Progenitor cell of endocrine pancreas (in vitro differentiated cells): ENCODE measurements at regions not wholly inside any gene's neighbourhood (a gene's known extent, or its start where the extent isn't known, plus 50 kb on each side); places are given as distances from the start of the nearest gene placed in this dataset.

Experiments
- DNase-seq: peaks from one replicate; pipeline ENCODE4 v3.0.0; 2021; ENCODE audit warnings: low spot score; ENCODE audit not compliant: unreplicated experiment
- H3K27ac Mint-ChIP-seq: 2 replicates; pipeline ENCODE4 v1.8.0; 2021; ENCODE audit warnings: mild to moderate bottlenecking, moderate library complexity, mixed read lengths
- H3K27me3 Mint-ChIP-seq: 2 replicates; pipeline ENCODE4 v1.8.0; 2021; ENCODE audit warnings: mixed read lengths
- H3K36me3 Mint-ChIP-seq: 2 replicates; pipeline ENCODE4 v1.8.0; 2022; ENCODE audit warnings: mixed read lengths; ENCODE audit not compliant: insufficient read depth
- H3K4me1 Mint-ChIP-seq: 2 replicates; pipeline ENCODE4 v1.8.0; 2021; ENCODE audit warnings: low read depth, mixed read lengths
- H3K4me3 Mint-ChIP-seq: 2 replicates; pipeline ENCODE4 v1.8.0; 2021; ENCODE audit warnings: low read depth, mild to moderate bottlenecking, moderate library complexity, mixed read lengths
- H3K9me3 Mint-ChIP-seq: 2 replicates; pipeline ENCODE4 v1.8.0; 2021; ENCODE audit warnings: low read depth, mixed read lengths
- CTCF ChIP-seq: fragments of 200-600 bp; sonication (generic); IDR thresholded peaks from one replicate; pipeline ENCODE4 v1.5.0; 2021; ENCODE audit warnings: antibody characterized with exemption, mild to moderate bottlenecking; ENCODE audit not compliant: unreplicated experiment

- no peak overlapping the region for H3K4me3 Mint-ChIP-seq
- DNase-seq: no peak
- H3K9me3 Mint-ChIP-seq: no peaks in the 10 kb centered on the region
- no peak for TF ChIP-seq CTCF
- H3K36me3 Mint-ChIP-seq: no peaks in the 10 kb centered on the region
- H3K27me3 Mint-ChIP-seq: peaks cover 14% of the 10 kb centered on the region
- H3K4me1 Mint-ChIP-seq: peaks cover 3% of the 10 kb centered on the region
- H3K27ac Mint-ChIP-seq: no peak overlapping the region
Measured at GRCh38 chr22:49083607-49084006, 744.1 kb downstream of the BRD1 start.

- no peaks in the 10 kb centered on the region for H3K36me3 Mint-ChIP-seq
- no peak for DNase-seq
- H3K27me3 Mint-ChIP-seq: peaks cover 14% of the 10 kb centered on the region
- no peak overlapping the region for H3K4me3 Mint-ChIP-seq
- no peak overlapping the region for H3K27ac Mint-ChIP-seq
- no peaks in the 10 kb centered on the region for H3K9me3 Mint-ChIP-seq
- H3K4me1 Mint-ChIP-seq: no peaks in the 10 kb centered on the region
- no peak for TF ChIP-seq CTCF
Measured at GRCh38 chr22:49082451-49082850, 745.2 kb downstream of the BRD1 start.

- TF ChIP-seq CTCF: no peak
- no peak for DNase-seq
- H3K4me1 Mint-ChIP-seq: no peaks in the 10 kb centered on the region
- H3K27me3 Mint-ChIP-seq: peaks cover 14% of the 10 kb centered on the region
- no peaks in the 10 kb centered on the region for H3K36me3 Mint-ChIP-seq
- H3K4me3 Mint-ChIP-seq: no peak overlapping the region
- no peak overlapping the region for H3K27ac Mint-ChIP-seq
- no peaks in the 10 kb centered on the region for H3K9me3 Mint-ChIP-seq
Measured at GRCh38 chr22:49081926-49082325, 745.7 kb downstream of the BRD1 start.

- Mint-ChIP-seq H3K27ac (no peak overlapping the region), H3K4me1 (peaks cover 6% of the 10 kb centered on the region), H3K9me3 (no peaks in the 10 kb centered on the region), H3K4me3 (no peak overlapping the region), H3K27me3 (peaks cover 13% of the 10 kb centered on the region), H3K36me3 (no peaks in the 10 kb centered on the region)
- no peak for TF ChIP-seq CTCF
- no peak for DNase-seq
Measured at GRCh38 chr22:49081261-49081666, 746.4 kb downstream of the BRD1 start.

- H3K27me3 Mint-ChIP-seq: peaks cover 6% of the 10 kb centered on the region
- H3K27ac Mint-ChIP-seq: no peak overlapping the region
- peaks cover 13% of the 10 kb centered on the region for H3K4me1 Mint-ChIP-seq
- H3K36me3 Mint-ChIP-seq: no peaks in the 10 kb centered on the region
- no peak for TF ChIP-seq CTCF
- H3K9me3 Mint-ChIP-seq: no peaks in the 10 kb centered on the region
- DNase-seq: no peak
- no peak overlapping the region for H3K4me3 Mint-ChIP-seq
Measured at GRCh38 chr22:49080631-49081030, 747.0 kb downstream of the BRD1 start.
